AG09309 (cell line): ENCODE measurements at regions not wholly inside any gene's neighbourhood (a gene's known extent, or its start where the extent isn't known, plus 50 kb on each side); places are given as distances from the start of the nearest gene placed in this dataset.

Experiments
- DNase-seq: peaks from one replicate; pipeline ENCODE4 v3.0.0-alpha.2; 2010; ENCODE audit warnings: low read depth
- H3K4me3 ChIP-seq: 2 replicates; pipeline ENCODE4 v1.5.1; 2011; ENCODE audit warnings: mild to moderate bottlenecking, low read depth, low read length, moderate library complexity; ENCODE audit not compliant: control insufficient read depth
- TF ChIP-seq, protein P1 (sequence below): IDR thresholded peaks from 2 replicates; pipeline ENCODE4 v1.5.1; 2011; ENCODE audit warnings: mild to moderate bottlenecking, low read depth, low read length, inconsistent platforms; ENCODE audit not compliant: insufficient read depth, control insufficient read depth; ENCODE audit errors: missing control alignments

DNA sequence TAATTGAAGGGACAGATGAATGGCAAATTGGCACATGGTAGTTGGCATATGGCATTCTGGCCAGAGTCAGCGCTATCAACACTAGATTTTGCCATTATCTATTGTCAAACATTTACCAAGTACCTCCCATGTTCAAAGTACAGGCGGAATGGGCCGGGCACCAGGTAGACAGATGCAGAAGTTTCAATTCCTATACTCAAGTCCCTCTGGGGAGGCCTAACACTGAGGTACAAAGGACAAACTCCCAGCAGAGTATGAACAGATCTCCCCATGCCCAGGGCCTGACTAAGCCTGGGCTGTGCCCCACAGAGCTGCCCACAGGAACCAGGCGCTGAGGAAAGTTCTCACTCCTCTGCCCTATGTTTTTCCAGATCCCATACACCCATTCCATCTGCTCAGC is 257.5 kb upstream of the KLHL29 start:
- no peak for DNase-seq
- TF ChIP-seq, protein P1, sequence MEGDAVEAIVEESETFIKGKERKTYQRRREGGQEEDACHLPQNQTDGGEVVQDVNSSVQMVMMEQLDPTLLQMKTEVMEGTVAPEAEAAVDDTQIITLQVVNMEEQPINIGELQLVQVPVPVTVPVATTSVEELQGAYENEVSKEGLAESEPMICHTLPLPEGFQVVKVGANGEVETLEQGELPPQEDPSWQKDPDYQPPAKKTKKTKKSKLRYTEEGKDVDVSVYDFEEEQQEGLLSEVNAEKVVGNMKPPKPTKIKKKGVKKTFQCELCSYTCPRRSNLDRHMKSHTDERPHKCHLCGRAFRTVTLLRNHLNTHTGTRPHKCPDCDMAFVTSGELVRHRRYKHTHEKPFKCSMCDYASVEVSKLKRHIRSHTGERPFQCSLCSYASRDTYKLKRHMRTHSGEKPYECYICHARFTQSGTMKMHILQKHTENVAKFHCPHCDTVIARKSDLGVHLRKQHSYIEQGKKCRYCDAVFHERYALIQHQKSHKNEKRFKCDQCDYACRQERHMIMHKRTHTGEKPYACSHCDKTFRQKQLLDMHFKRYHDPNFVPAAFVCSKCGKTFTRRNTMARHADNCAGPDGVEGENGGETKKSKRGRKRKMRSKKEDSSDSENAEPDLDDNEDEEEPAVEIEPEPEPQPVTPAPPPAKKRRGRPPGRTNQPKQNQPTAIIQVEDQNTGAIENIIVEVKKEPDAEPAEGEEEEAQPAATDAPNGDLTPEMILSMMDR: no peak
- H3K4me3 ChIP-seq: no peak overlapping the region

DNA sequence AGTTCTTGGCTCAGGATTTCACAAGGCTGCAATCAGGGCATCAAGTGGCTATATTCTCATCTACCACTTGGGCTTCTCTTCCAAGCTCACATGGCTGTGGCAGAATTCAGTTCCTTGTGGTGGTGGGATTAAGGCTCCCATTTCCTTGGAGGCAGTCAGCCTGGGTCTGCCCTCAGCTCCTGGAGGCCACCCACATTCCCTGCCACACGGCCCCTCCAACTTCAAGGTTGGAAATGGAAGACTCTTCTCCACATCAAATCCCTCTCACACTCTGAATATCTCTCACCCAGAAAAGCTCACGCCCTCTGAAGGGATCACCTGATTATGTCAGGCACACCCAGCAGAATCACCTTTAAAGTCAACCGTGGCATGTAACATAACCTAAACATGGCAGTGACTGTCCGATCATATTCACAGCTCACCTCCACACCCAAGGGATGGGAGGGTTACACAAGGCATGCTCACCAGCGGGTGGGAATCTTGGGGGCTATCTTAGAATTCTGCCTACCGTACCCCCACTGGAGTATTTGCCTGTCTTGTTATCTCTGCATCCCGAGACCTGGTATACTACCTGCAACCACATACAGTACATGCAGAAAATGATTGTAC is 256.2 kb upstream of the KLHL29 start:
- no peak for DNase-seq
- TF ChIP-seq, protein P1: no peak
- H3K4me3 ChIP-seq: no peak overlapping the region

GRCh38 chr2:23131066-23131575 is 253.9 kb upstream of the KLHL29 start:
- H3K4me3 ChIP-seq: no peak overlapping the region
- no peak for DNase-seq
- TF ChIP-seq, protein P1: no peak

DNA sequence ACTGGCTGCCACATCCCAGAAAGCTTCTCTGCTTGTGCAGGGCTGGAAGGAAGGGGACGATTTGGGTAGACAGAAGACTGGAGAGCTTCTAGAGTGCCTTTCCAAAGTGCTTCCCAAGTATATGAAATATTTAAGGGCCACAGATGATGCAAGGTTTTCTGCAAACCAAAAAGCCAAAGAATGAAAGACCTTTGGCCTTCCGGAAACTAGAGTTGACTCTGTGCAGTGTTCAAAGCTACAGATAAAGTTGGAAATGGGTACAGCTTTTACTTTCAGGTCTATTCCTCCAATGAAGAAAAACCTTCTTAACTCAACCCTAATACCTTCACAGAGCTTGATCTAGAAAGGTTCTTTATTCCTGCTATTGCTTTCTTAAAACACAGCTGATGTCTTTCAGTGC is 253.0 kb upstream of the KLHL29 start:
- no peak for DNase-seq
- TF ChIP-seq, protein P1: no peak
- no peak overlapping the region for H3K4me3 ChIP-seq

GRCh38 chr2:23132823-23133595 is 252.0 kb upstream of the KLHL29 start:
- H3K4me3 ChIP-seq: no peak overlapping the region
- TF ChIP-seq, protein P1: no peak
- no peak for DNase-seq

GRCh38 chr2:23134726-23135125 is 250.3 kb upstream of the KLHL29 start:
- H3K4me3 ChIP-seq: no peak overlapping the region
- DNase-seq: no peak
- TF ChIP-seq, protein P1: no peak
